ENCODE measurements at regions not wholly inside any gene's neighbourhood (a gene's known extent, or its start where the extent isn't known, plus 50 kb on each side); places are given as distances from the start of the nearest gene placed in this dataset.

DNA sequence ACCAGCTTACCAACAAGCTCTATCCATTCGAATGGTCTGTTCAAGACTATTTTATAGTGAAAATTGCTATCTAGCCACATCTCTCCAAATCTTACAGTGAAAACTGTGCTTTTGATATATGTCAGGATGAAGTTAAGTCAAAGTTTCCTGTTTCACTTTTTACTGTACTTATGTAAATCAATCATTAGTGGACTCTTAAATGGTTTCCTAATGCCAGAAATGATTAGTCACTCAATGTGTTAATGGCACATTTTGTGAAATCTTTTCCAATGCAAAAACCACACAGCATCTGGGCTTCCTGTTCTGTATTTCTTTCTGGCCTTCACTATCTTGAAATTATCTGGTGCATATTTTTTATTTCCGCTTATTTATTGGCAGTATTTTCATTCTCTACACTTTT, 87.3 kb upstream of the STEAP1B start:
- CTCF ChIA-PET (ENCODE audit: partially characterized antibody): interaction anchor here (1.5 kb wide), 1 partner anchor 14 kb away, joined by 3 read pairs; no protein-coding TSS in a partner anchor
- H3K27me3 Mint-ChIP-seq: peaks cover 6 to 12% of the 10 kb centered on the region in 2 donors
- POLR2A ChIA-PET (ENCODE audit: partially characterized antibody): no interaction called here

DNA sequence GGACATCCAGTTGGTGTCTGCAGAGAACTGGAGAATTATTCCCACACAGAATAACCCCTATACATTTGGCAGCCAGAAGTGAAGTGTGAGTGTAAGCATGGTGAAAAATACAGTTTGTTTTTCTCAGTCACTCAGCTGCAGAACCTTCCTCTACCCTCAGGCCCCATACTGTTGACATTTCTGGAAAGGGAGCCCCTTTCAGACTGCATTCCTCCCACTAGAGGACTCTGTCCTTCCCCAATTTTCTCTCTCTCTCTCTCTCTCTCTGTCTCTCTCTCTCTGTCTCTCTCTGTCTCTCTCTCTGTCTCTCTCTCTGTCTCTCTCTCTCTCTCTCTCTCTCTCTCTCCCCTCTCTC, 86.8 kb upstream of the STEAP1B start:
- intact Hi-C loops (cut with micrococcal nuclease): no loop called here
- Histone ChIP-seq H3K36me3 (ENCODE audit: insufficient read depth, low read length) (no peaks in the 10 kb centered on the region), H3K9me3 (ENCODE audit: control insufficient read depth in 1 of 2, low read length in 2 of 2) (no peaks in the 10 kb centered on the region), H3K4me1 (ENCODE audit: insufficient read depth, low read length) (peaks cover 6% of the 10 kb centered on the region), H3K27ac (ENCODE audit: low read depth, low read length) (no peak overlapping the region), H3K4me3 (ENCODE audit: low read length in 2 of 2) (no peak overlapping the region), H3K27me3 (ENCODE audit: insufficient read depth, low read length) (no peaks in the 10 kb centered on the region)
- DNase-seq: no peak
- ChIA-PET CTCF (ENCODE audit: partially characterized antibody) (interaction anchor here (0.9 kb wide), 1 partner anchor 138 kb away, joined by 4 read pairs; no protein-coding TSS in a partner anchor), POLR2A (ENCODE audit: partially characterized antibody) (no interaction called here)
- Mint-ChIP-seq H3K9me3 (no peaks in the 10 kb centered on the region), H3K4me3 (no peak overlapping the region), H3K27me3 (peaks cover 5 to 12% of the 10 kb centered on the region in 2 donors), H3K27ac (peak overlapping the region in 1 of 7 donors; percentile 0), H3K36me3 (no peaks in the 10 kb centered on the region), H3K4me1 (peaks cover 0 to 8% (median 5%) of the 10 kb centered on the region in 4 donors)

More for the DNA sequence above, 87.3 kb upstream of the STEAP1B start:
- Histone ChIP-seq H3K27me3 (ENCODE audit: insufficient read depth, low read length) (no peaks in the 10 kb centered on the region), H3K9me3 (ENCODE audit: control insufficient read depth in 1 of 2, low read length in 2 of 2) (no peaks in the 10 kb centered on the region), H3K36me3 (ENCODE audit: insufficient read depth, low read length) (no peaks in the 10 kb centered on the region), H3K4me1 (ENCODE audit: insufficient read depth, low read length) (peaks cover 6% of the 10 kb centered on the region), H3K4me3 (ENCODE audit: low read length in 2 of 2) (no peak overlapping the region), H3K27ac (ENCODE audit: low read depth, low read length) (no peak overlapping the region)
- Mint-ChIP-seq H3K9me3 (no peaks in the 10 kb centered on the region), H3K4me1 (peaks cover 0 to 8% (median 5%) of the 10 kb centered on the region in 4 donors), H3K4me3 (no peak overlapping the region), H3K27ac (peak overlapping the region in 2 of 7 donors; percentile 0 to 14), H3K36me3 (no peaks in the 10 kb centered on the region)
- no peak for DNase-seq
- intact Hi-C loops (cut with micrococcal nuclease): no loop called here

DNA sequence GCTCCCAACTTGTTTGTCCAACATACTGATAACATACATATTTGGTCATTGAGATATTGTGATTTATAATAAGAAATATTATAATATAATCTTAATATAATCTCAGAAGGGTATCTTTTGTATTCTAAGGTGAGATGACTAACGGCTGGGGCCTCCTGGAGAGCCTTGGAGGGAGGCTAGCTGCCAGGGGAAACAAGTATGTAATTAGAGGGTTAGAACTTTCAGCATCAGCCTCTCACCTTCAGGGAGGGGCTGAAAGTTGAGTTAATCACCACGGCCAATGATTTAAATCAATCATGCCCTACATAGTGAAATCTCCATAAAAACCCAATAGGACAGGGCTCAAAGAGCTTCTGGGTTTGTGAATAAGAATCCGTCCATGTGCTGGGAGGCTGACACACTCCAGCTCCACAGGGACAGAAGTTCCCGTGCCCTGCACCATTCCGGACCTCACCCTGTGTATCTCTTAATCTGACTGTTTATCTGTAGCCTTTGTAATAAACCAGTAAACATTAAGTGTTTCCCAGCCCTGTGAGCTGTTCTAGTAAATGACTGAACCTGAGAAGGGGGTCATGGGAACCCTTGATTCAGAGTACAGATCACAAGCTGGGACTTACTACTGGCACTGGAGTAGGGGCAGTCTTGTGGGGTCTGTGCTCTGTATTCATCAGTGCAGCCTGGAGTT, 86.3 kb upstream of the STEAP1B start:
- Mint-ChIP-seq H3K4me3 (no peak overlapping the region), H3K9me3 (no peaks in the 10 kb centered on the region), H3K4me1 (peaks cover 0 to 8% (median 5%) of the 10 kb centered on the region in 4 donors), H3K27me3 (peaks cover 3 to 10% of the 10 kb centered on the region in 2 donors), H3K27ac (no peak overlapping the region), H3K36me3 (no peaks in the 10 kb centered on the region)
- H3K27ac ChIP-seq (ENCODE audit: low read depth, low read length): no peak overlapping the region
- H3K4me3 ChIP-seq (ENCODE audit: low read length in 2 of 2): no peak overlapping the region
- no peaks in the 10 kb centered on the region for H3K27me3 ChIP-seq (ENCODE audit: insufficient read depth, low read length)
- CTCF ChIA-PET (ENCODE audit: partially characterized antibody): interaction anchor here (0.9 kb wide), 1 partner anchor 139 kb away, joined by 4 read pairs; no protein-coding TSS in a partner anchor
- H3K4me1 ChIP-seq (ENCODE audit: insufficient read depth, low read length): peaks cover 6% of the 10 kb centered on the region
- no peak for DNase-seq
- POLR2A ChIA-PET (ENCODE audit: partially characterized antibody): no interaction called here
- H3K9me3 ChIP-seq (ENCODE audit: control insufficient read depth in 1 of 2, low read length in 2 of 2): no peaks in the 10 kb centered on the region
- no peaks in the 10 kb centered on the region for H3K36me3 ChIP-seq (ENCODE audit: insufficient read depth, low read length)
- intact Hi-C loops (cut with micrococcal nuclease): no loop called here

DNA sequence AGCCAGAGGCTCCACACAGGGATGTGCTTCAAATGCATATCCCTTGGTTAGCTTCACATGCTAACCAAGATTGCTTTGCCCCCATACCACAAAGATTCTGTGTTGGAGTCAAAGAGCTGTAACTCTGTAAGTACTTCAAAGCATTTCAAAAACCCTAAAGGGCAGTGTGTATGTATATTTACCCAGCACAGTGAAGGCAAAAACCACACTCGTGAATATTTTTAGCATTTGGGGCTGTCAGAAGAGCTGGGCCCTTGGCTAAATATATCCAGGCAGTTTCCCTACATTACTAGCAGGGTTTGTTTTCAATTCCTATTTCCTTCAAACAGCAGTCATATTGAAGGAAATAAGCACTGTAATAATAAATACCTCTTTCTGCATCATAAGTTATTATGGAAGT, 84.2 kb upstream of the STEAP1B start:
- H3K4me1 ChIP-seq (ENCODE audit: insufficient read depth, low read length): peaks cover 6% of the 10 kb centered on the region
- no peak overlapping the region for H3K4me3 Mint-ChIP-seq
- H3K4me3 ChIP-seq (ENCODE audit: low read length in 2 of 2): no peak overlapping the region
- no peaks in the 10 kb centered on the region for H3K36me3 ChIP-seq (ENCODE audit: insufficient read depth, low read length)
- peaks cover 0 to 9% (median 6%) of the 10 kb centered on the region in 4 donors for H3K4me1 Mint-ChIP-seq
- no peak for DNase-seq
- H3K9me3 Mint-ChIP-seq: no peaks in the 10 kb centered on the region
- no peaks in the 10 kb centered on the region for H3K36me3 Mint-ChIP-seq
- H3K27ac Mint-ChIP-seq: no peak overlapping the region
- ChIA-PET POLR2A (ENCODE audit: partially characterized antibody) (no interaction called here), CTCF (ENCODE audit: partially characterized antibody) (no interaction called here)
- H3K27me3 Mint-ChIP-seq: peaks cover 0 to 3% of the 10 kb centered on the region in 2 donors
- no peaks in the 10 kb centered on the region for H3K27me3 ChIP-seq (ENCODE audit: insufficient read depth, low read length)
- no peaks in the 10 kb centered on the region for H3K9me3 ChIP-seq (ENCODE audit: control insufficient read depth in 1 of 2, low read length in 2 of 2)
- intact Hi-C loops (cut with micrococcal nuclease): no loop called here
- no peak overlapping the region for H3K27ac ChIP-seq (ENCODE audit: low read depth, low read length)

DNA sequence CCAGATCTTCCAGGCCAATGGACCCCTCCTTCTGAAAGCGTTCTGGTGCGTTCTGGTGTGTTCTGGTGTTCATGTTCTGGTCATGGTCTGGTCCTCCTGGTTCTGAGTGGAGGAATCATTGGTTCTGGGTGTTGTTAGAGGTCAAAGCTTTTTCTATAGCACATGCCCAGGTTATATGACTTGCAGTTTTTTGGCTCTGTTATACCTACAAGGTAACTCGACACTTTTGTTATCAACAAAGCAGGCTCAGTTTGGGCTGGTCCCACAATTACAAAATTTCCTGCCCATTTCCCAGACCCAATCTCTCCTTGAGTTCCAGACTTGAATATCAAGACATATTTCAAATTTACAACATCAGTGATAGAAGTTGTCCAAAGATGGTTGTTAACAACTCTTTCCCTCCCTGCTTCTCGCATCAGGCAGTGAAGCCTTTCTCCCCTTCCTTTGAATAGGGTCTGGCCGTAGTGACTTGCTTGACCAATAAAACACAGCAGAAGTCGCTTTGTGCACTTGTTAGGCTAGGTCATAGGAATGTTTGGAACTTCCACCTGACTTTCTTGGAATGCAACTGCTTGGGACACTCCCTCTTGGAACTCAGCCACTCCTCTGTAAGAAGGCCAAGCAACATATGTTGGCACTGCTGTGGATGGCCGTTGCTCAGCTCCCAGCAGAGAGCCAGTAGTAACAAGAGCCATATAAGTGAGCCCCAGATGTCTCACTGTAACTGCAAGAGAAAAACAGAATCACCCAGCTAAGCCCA, 83.1 kb upstream of the STEAP1B start:
- intact Hi-C loops (cut with micrococcal nuclease): no loop called here
- Mint-ChIP-seq H3K4me3 (no peak overlapping the region), H3K27me3 (peaks cover 0 to 3% of the 10 kb centered on the region in 2 donors), H3K4me1 (peaks cover 0 to 9% (median 6%) of the 10 kb centered on the region in 4 donors), H3K9me3 (no peaks in the 10 kb centered on the region), H3K27ac (no peak overlapping the region), H3K36me3 (no peaks in the 10 kb centered on the region)
- ChIA-PET POLR2A (ENCODE audit: partially characterized antibody) (no interaction called here), CTCF (ENCODE audit: partially characterized antibody) (interaction anchor here (1.0 kb wide), 1 partner anchor 23 kb away, joined by 3 read pairs; no protein-coding TSS in a partner anchor)
- Histone ChIP-seq H3K27me3 (ENCODE audit: insufficient read depth, low read length) (no peaks in the 10 kb centered on the region), H3K9me3 (ENCODE audit: control insufficient read depth in 1 of 2, low read length in 2 of 2) (no peaks in the 10 kb centered on the region), H3K36me3 (ENCODE audit: insufficient read depth, low read length) (no peaks in the 10 kb centered on the region), H3K4me3 (ENCODE audit: low read length in 2 of 2) (no peak overlapping the region), H3K4me1 (ENCODE audit: insufficient read depth, low read length) (peaks cover 6% of the 10 kb centered on the region), H3K27ac (ENCODE audit: low read depth, low read length) (no peak overlapping the region)
- DNase-seq: no peak

- ChIA-PET POLR2A (ENCODE audit: partially characterized antibody) (no interaction called here), CTCF (ENCODE audit: partially characterized antibody) (no interaction called here)
- H3K27ac ChIP-seq (ENCODE audit: low read depth, low read length): no peak overlapping the region
Observed at GRCh38 chr7:22581099-22581498, 81.1 kb upstream of the STEAP1B start.

DNA sequence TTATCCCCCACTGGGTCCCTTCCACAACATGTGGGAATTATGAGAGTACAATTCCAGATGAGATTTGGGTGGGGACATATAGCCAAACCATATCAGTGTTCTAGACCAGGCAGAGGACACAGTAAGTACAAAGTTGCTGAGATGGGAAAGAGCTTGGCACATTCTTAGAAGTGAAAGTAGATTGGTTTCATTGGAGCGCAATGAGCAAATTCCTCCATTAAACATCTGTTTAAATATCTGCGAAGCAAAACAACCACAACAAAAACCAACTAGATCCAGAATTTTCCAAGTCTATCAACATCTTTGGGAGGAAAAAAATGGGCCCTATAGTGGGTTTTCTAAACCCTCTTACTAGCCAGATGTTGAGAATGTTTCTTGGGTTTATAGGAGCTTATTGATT, 80.0 kb upstream of the STEAP1B start:
- no peak for DNase-seq
- H3K4me1 ChIP-seq (ENCODE audit: insufficient read depth, low read length): no peaks in the 10 kb centered on the region
- H3K27me3 ChIP-seq (ENCODE audit: insufficient read depth, low read length): no peaks in the 10 kb centered on the region
- ChIA-PET POLR2A (ENCODE audit: partially characterized antibody) (no interaction called here), CTCF (ENCODE audit: partially characterized antibody) (no interaction called here)
- no peaks in the 10 kb centered on the region for H3K36me3 Mint-ChIP-seq
- no peaks in the 10 kb centered on the region for H3K9me3 ChIP-seq (ENCODE audit: control insufficient read depth in 1 of 2, low read length in 2 of 2)
- no peaks in the 10 kb centered on the region for H3K9me3 Mint-ChIP-seq
- H3K4me1 Mint-ChIP-seq: peaks cover 0 to 2% (median under 1%) of the 10 kb centered on the region in 4 donors
- H3K27me3 Mint-ChIP-seq: peaks cover 4 to 6% of the 10 kb centered on the region in 2 donors
- H3K36me3 ChIP-seq (ENCODE audit: insufficient read depth, low read length): no peaks in the 10 kb centered on the region
- H3K4me3 ChIP-seq (ENCODE audit: low read length in 2 of 2): no peak overlapping the region
- intact Hi-C loops (cut with micrococcal nuclease): no loop called here
- no peak overlapping the region for H3K27ac ChIP-seq (ENCODE audit: low read depth, low read length)
- no peak overlapping the region for H3K4me3 Mint-ChIP-seq
- H3K27ac Mint-ChIP-seq: no peak overlapping the region

More at GRCh38 chr7:22581099-22581498, 81.1 kb upstream of the STEAP1B start:
- Mint-ChIP-seq H3K4me1 (peaks cover 0 to 2% (median under 1%) of the 10 kb centered on the region in 4 donors), H3K4me3 (no peak overlapping the region), H3K9me3 (no peaks in the 10 kb centered on the region), H3K36me3 (no peaks in the 10 kb centered on the region), H3K27ac (no peak overlapping the region), H3K27me3 (peaks cover 2 to 6% of the 10 kb centered on the region in 2 donors)
- no peak for DNase-seq
- Histone ChIP-seq H3K4me1 (ENCODE audit: insufficient read depth, low read length) (no peaks in the 10 kb centered on the region), H3K36me3 (ENCODE audit: insufficient read depth, low read length) (no peaks in the 10 kb centered on the region), H3K4me3 (ENCODE audit: low read length in 2 of 2) (no peak overlapping the region), H3K9me3 (ENCODE audit: control insufficient read depth in 1 of 2, low read length in 2 of 2) (no peaks in the 10 kb centered on the region), H3K27me3 (ENCODE audit: insufficient read depth, low read length) (no peaks in the 10 kb centered on the region)
- intact Hi-C loops (cut with micrococcal nuclease): no loop called here
